AML-193 (cell line): ENCODE measurements at regions not wholly inside any gene's neighbourhood (a gene's known extent, or its start where the extent isn't known, plus 50 kb on each side); places are given as distances from the start of the nearest gene placed in this dataset.
"Not testable (repeated sequence)": the region's sequence is repeated elsewhere in the genome, so short reads cannot be mapped to it uniquely, and the experiment has no call there.

Experiments used
- DNase-seq, 2 experiments: peaks; one replicate each; lab custom pipeline; 2025; lab: John Stamatoyannopoulos, UW

GRCh38 chr1:145191272-145191675 lies 50.7 kb downstream of the PPIAL4D start:
- peak; percentile 13 to 43 for DNase-seq

DNA sequence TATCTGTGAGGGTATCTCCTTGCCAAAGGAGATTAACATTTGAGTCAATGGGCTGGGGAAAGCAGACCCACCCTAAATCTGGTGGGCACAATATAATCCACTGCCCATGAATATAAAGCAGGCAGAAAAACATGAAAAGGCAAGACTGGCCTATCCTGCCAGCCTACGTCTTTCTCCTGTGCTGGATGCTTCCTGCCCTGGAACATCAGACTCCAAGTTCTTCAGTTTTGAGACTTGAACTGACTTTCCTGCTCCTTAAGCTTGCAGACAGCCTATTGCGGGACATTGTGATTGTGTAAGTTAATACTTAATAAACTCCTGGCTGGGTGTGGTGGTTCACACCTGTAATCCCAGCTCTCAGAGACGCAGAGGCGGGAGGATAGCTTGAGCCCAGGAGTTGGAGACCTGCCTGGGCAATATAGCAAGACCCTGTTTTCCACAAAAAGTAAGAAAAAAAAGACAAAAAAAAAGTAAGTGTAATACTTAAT lies 52.4 kb downstream of the PPIAL4D start:
- not testable (repeated sequence) for DNase-seq

GRCh38 chr1:145188869-145189542 lies 53.0 kb downstream of the PPIAL4D start:
- DNase-seq: not testable (repeated sequence)

- DNase-seq: not testable (repeated sequence)
Observed at GRCh38 chr1:145182606-145183413, 59.2 kb downstream of the PPIAL4D start.

DNA sequence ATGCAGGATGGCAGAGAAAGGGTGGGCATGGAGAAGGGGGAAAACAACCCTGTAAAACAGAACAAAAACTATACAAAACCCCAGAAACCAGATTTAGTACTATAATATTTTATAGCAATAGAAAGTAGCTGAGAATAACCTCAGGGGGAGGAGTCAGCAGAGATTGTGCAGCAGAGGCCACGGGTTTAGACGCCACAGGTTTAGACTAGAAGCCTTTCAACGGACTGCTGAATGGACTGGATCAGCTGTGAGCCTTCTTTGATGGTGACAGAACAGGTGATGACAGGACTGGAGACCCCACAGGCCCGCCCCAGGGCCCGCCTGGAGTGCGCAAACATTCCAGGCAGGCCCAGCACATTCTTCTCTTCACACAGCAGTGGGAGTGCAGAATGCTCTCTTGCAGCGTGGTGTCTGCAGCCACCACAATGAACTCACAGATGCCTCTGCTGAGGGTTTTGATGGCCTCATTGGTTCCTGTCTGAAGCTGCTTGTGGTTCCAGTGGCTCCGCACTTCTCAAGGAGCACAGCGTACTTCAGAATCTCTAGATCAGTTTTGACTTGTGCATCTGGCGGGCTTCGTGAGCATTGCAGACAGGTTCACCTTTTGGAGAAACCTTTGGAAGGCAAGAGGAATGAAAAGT lies 65.6 kb downstream of the PPIAL4D start:
- not testable (repeated sequence) for DNase-seq

DNA sequence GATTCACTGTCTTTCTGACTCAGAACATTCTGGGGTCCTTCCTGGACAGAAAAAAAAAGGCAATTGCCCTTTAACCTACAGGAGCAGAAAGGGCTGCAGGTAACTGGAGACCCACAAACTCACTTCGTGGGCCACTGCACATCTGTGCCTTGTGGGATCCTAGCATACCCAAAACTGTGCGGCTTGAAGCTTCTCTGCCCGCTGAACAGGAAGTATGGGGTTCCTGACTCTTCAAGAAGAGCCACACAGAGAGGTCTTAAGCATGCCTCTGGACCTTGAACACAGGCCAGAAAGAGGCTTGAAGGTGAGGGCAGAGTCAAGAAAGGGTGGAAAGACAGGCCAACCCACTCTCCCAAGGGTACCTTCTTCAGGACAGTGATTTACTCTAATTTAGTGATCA lies 67.6 kb downstream of the PPIAL4D start:
- not testable (repeated sequence) for DNase-seq

DNA sequence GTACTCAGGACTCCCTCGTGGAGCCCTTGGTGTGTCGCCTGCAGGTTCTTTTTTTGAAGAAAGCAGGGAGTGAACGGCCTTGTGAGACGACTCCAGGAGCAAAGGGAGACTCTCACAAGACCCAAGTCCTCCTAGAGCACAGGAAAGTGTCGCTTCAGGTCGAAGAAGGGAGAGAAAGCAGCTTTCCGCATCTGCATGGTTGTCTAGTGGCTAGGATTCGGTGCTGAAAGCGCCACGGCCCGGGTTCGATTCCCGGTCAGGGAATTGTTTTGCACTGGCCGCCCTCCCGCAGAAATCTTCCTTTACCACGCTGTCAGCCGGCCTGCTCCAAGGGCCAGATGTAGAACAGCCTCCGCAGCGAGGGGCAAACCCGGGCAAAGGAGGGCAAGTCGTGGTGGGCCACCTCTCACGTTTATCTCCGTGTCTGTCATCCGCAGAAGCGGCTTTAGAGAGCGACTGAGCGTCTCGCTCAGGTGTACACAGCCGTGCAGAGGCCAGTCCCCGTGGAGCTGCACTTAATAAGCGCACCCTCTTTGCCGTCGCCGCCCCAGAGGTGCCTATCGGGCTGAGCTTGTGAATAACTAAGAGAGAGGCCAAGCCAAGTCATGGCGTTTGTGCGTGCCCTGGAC lies 72.6 kb downstream of the FAM72D start:
- DNase-seq: not testable (repeated sequence)

- DNase-seq: not testable (repeated sequence)
Observed at GRCh38 chr1:145164360-145164759, 68.6 kb downstream of the FAM72D start.
